ENCODE measurements at regions not wholly inside any gene's neighbourhood (a gene's known extent, or its start where the extent isn't known, plus 50 kb on each side); places are given as distances from the start of the nearest gene placed in this dataset.

DNA sequence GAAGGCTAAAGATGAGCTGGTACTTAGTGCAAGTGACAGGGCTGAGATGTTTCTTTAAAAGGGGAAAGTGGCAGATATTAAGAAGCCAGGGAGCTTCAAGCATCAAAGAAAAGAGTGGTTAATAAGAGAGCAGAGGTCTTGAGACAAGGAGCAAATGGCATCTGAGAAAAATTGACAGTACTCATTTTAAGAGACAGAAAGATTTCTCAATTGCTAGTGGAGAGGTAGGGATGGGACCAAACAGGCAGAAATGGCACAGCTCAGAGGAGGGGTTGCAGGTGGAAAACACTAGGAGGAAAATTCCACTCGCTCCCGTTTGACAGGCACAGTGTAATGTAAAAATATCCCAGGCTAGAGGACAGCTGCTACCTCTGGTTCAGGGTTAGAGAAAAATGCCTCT is 593.4 kb upstream of the LRATD1 start:
- no peak for TF ChIP-seq BHLHE40 (IDR thresholded peaks at IDR 0.05; ENCODE audit: borderline replicate concordance)
- no peak for TF ChIP-seq ELF4 (IDR thresholded peaks at IDR 0.05)
- no peak for TF ChIP-seq LEF1 (IDR thresholded peaks at IDR 0.05; ENCODE audit: borderline replicate concordance)

All from HEK293T (cell line).